Activated T-helper 1 cell treated with anti-CD3 and anti-CD28 coated beads, Interleukin-2, amount 50 U/mL, for 16 hours (primary cell): ENCODE measurements at regions not wholly inside any gene's neighbourhood (a gene's known extent, or its start where the extent isn't known, plus 50 kb on each side); places are given as distances from the start of the nearest gene placed in this dataset.
"Not testable (repeated sequence)": the region's sequence is repeated elsewhere in the genome, so short reads cannot be mapped to it uniquely, and the experiment has no call there.

Experiments
- DNase-seq, 2 donors: peaks; one replicate each; pipeline ENCODE4 v3.0.0-alpha.2; 2020; ENCODE audit warnings: low read depth in 1 of 2, low spot score in 1 of 2

GRCh38 chr16:79901522-79901921, 301.0 kb upstream of the MAF start:
- DNase-seq = no peak

- DNase-seq = no peak
Observed at GRCh38 chr16:79899716-79900115, 299.2 kb upstream of the MAF start.

- DNase-seq = no peak
Observed at GRCh38 chr16:79899316-79899715, 298.8 kb upstream of the MAF start.

GRCh38 chr16:79898703-79899102, 298.2 kb upstream of the MAF start:
- no peak for DNase-seq

- DNase-seq = no peak
Observed at GRCh38 chr16:79897453-79898146, 297.1 kb upstream of the MAF start.

- no peak for DNase-seq
Observed at GRCh38 chr16:79897104-79897452, 296.5 kb upstream of the MAF start.

GRCh38 chr16:79895917-79896203, 295.3 kb upstream of the MAF start:
- no peak for DNase-seq

GRCh38 chr16:79895053-79895916, 294.7 kb upstream of the MAF start:
- DNase-seq = no peak

- no peak for DNase-seq
Observed at GRCh38 chr16:79893445-79893844, 292.9 kb upstream of the MAF start.

GRCh38 chr16:79892278-79892677, 291.7 kb upstream of the MAF start:
- DNase-seq = no peak

- DNase-seq = no peak
Observed at GRCh38 chr16:79891458-79891857, 290.9 kb upstream of the MAF start.

- DNase-seq = no peak
Observed at GRCh38 chr16:79887541-79888540, 287.3 kb upstream of the MAF start.

- DNase-seq = no peak
Observed at GRCh38 chr16:79885320-79885719, 284.8 kb upstream of the MAF start.

GRCh38 chr16:79883494-79883893, 283.0 kb upstream of the MAF start:
- no peak for DNase-seq

- DNase-seq = no peak
Observed at GRCh38 chr16:79882340-79883005, 281.9 kb upstream of the MAF start.

- DNase-seq = not testable (repeated sequence)
Observed at GRCh38 chr16:79881107-79881506, 280.6 kb upstream of the MAF start.

GRCh38 chr16:79876332-79876730, 275.8 kb upstream of the MAF start:
- DNase-seq = no peak

- no peak for DNase-seq
Observed at GRCh38 chr16:79874391-79874790, 273.9 kb upstream of the MAF start.

- DNase-seq = no peak
Observed at GRCh38 chr16:79873825-79874224, 273.3 kb upstream of the MAF start.

GRCh38 chr16:79871906-79872305, 271.4 kb upstream of the MAF start:
- DNase-seq = no peak
